MCF 10A (cell line): ENCODE measurements at regions not wholly inside any gene's neighbourhood (a gene's known extent, or its start where the extent isn't known, plus 50 kb on each side); places are given as distances from the start of the nearest gene placed in this dataset.

Source experiments
- BruUV-seq: library from RNA; stranded (reverse); fragments of 400-500 nt; replicated peaks from 2 replicates; lab custom pipeline; 2021; lab: Mats Ljungman, UMichigan
- CTCF ChIA-PET: fragments of 300-600 bp; sonication (Branson Sonifier 250); formaldehyde crosslinking; extraction: SDS; loops from one replicate; lab custom pipeline; 2021; ENCODE audit warnings: antibody characterized with exemption, inconsistent platforms; lab: Yijun Ruan, JAX
- POLR2A ChIA-PET: fragments of 300-600, 350-650 bp; sonication (Branson Sonifier 250); formaldehyde crosslinking; extraction: SDS; loops from one replicate; lab custom pipeline; 2020; ENCODE audit warnings: antibody characterized with exemption, inconsistent platforms; lab: Yijun Ruan, JAX
- DNase-seq: peaks from one replicate; pipeline ENCODE4 v3.0.0-alpha.2; 2018; ENCODE audit not compliant: unreplicated experiment
- H3K27ac Mint-ChIP-seq: one replicate; pipeline ENCODE4 v1.8.0; 2022; ENCODE audit warnings: mild to moderate bottlenecking, low read depth, mixed read lengths; ENCODE audit not compliant: unreplicated experiment
- H3K27me3 Mint-ChIP-seq: one replicate; pipeline ENCODE4 v1.8.0; 2022; ENCODE audit warnings: mixed read lengths; ENCODE audit not compliant: insufficient read depth, unreplicated experiment
- H3K36me3 Mint-ChIP-seq: one replicate; pipeline ENCODE4 v1.8.0; 2022; ENCODE audit warnings: mild to moderate bottlenecking, moderate library complexity, mixed read lengths; ENCODE audit not compliant: insufficient read depth, unreplicated experiment
- H3K4me1 Mint-ChIP-seq: one replicate; pipeline ENCODE4 v1.8.0; 2022; ENCODE audit warnings: mixed read lengths; ENCODE audit not compliant: insufficient read depth, unreplicated experiment
- H3K4me3 Mint-ChIP-seq: one replicate; pipeline ENCODE4 v1.8.0; 2022; ENCODE audit warnings: mild to moderate bottlenecking, moderate library complexity, mixed read lengths; ENCODE audit not compliant: unreplicated experiment
- H3K9me3 Mint-ChIP-seq: one replicate; pipeline ENCODE4 v1.8.0; 2022; ENCODE audit warnings: mixed read lengths; ENCODE audit not compliant: unreplicated experiment
- CTCF ChIP-seq: fragments of 200-600 bp; IDR thresholded peaks from one replicate; pipeline ENCODE4 v1.8.0; 2022; ENCODE audit warnings: antibody characterized with exemption, mild to moderate bottlenecking; ENCODE audit not compliant: unreplicated experiment
- intact Hi-C: fragments of 100-400 bp; cut with micrococcal nuclease; formaldehyde crosslinking; loops from 2 replicates; pipeline ENCODE4 v1.14.1; 2022

GRCh38 chr9:78383130-78383529, 86.2 kb downstream of the PSAT1 start:
- Mint-ChIP-seq H3K4me1 (no peaks in the 10 kb centered on the region), H3K4me3 (no peak overlapping the region), H3K27ac (no peak overlapping the region), H3K36me3 (no peaks in the 10 kb centered on the region), H3K9me3 (no peaks in the 10 kb centered on the region), H3K27me3 (no peaks in the 10 kb centered on the region)
- CTCF ChIA-PET: interaction anchor here (0.6 to 4.1 kb wide), 2 partner anchors 14 to 86 kb away, joined by 3 to 31 read pairs; partner anchors contain the start of gene PSAT1
- TF ChIP-seq CTCF: no peak
- intact Hi-C loops: no loop called here
- no peak for DNase-seq
- POLR2A ChIA-PET: no interaction called here
- no TSS peak for BruUV-seq

GRCh38 chr9:78386348-78386747, 89.4 kb downstream of the PSAT1 start:
- Mint-ChIP-seq H3K4me3 (no peak overlapping the region), H3K9me3 (no peaks in the 10 kb centered on the region), H3K27me3 (no peaks in the 10 kb centered on the region), H3K27ac (no peak overlapping the region), H3K36me3 (no peaks in the 10 kb centered on the region), H3K4me1 (no peaks in the 10 kb centered on the region)
- CTCF ChIA-PET: interaction anchor here (0.6 to 2.3 kb wide), 5 partner anchors 17 to 1564 kb away, joined by 3 to 14 read pairs (median 3); no protein-coding TSS in a partner anchor
- intact Hi-C loops: no loop called here
- POLR2A ChIA-PET: no interaction called here
- no peak for DNase-seq
- no TSS peak for BruUV-seq
- TF ChIP-seq CTCF: no peak

GRCh38 chr9:78386773-78387172, 89.8 kb downstream of the PSAT1 start:
- POLR2A ChIA-PET: interaction anchor here (0.6 kb wide), 1 partner anchor 45 kb away, joined by 3 read pairs; no protein-coding TSS in a partner anchor
- CTCF ChIA-PET: interaction anchor here (1.4 to 2.3 kb wide), 3 partner anchors 17 to 147 kb away, joined by 3 to 14 read pairs (median 4); no protein-coding TSS in a partner anchor
- Mint-ChIP-seq H3K27ac (no peak overlapping the region), H3K9me3 (no peaks in the 10 kb centered on the region), H3K36me3 (no peaks in the 10 kb centered on the region), H3K4me3 (no peak overlapping the region), H3K4me1 (no peaks in the 10 kb centered on the region), H3K27me3 (no peaks in the 10 kb centered on the region)
- no TSS peak for BruUV-seq
- intact Hi-C loops: no loop called here
- DNase-seq: no peak
- no peak for TF ChIP-seq CTCF

GRCh38 chr9:78393340-78393739, 96.4 kb downstream of the PSAT1 start:
- no peaks in the 10 kb centered on the region for H3K27me3 Mint-ChIP-seq
- DNase-seq: no peak
- intact Hi-C loops: no loop called here
- ChIA-PET POLR2A (no interaction called here), CTCF (no interaction called here)
- no peak overlapping the region for H3K4me3 Mint-ChIP-seq
- no peak for TF ChIP-seq CTCF
- H3K4me1 Mint-ChIP-seq: no peaks in the 10 kb centered on the region
- no peak overlapping the region for H3K27ac Mint-ChIP-seq
- H3K9me3 Mint-ChIP-seq: peaks cover 7% of the 10 kb centered on the region
- no peaks in the 10 kb centered on the region for H3K36me3 Mint-ChIP-seq
- BruUV-seq: no TSS peak
